ENCODE measurements at regions not wholly inside any gene's neighbourhood (a gene's known extent, or its start where the extent isn't known, plus 50 kb on each side); places are given as distances from the start of the nearest gene placed in this dataset.

- Mint-ChIP-seq H3K4me1 (ENCODE audit: unreplicated experiment) (peaks cover 8% of the 10 kb centered on the region), H3K27ac (ENCODE audit: unreplicated experiment) (no peak overlapping the region), H3K27me3 (ENCODE audit: unreplicated experiment) (no peaks in the 10 kb centered on the region), H3K36me3 (ENCODE audit: low read depth, unreplicated experiment) (peaks cover 3% of the 10 kb centered on the region), H3K9me3 (ENCODE audit: unreplicated experiment) (no peaks in the 10 kb centered on the region), H3K4me3 (ENCODE audit: unreplicated experiment) (no peak overlapping the region)
- no peak for DNase-seq (ENCODE audit: low spot score)
- no peak for TF ChIP-seq CTCF (IDR thresholded peaks at IDR 0.05; ENCODE audit: unreplicated experiment)
These were observed 72.5 kb upstream of the C11orf87 start for GRCh38 chr11:109349276-109350080.

- H3K27me3 Mint-ChIP-seq (ENCODE audit: unreplicated experiment) = no peaks in the 10 kb centered on the region
- no peak for TF ChIP-seq CTCF (IDR thresholded peaks at IDR 0.05; ENCODE audit: unreplicated experiment)
- DNase-seq (ENCODE audit: low spot score) = no peak
- H3K9me3 Mint-ChIP-seq (ENCODE audit: unreplicated experiment) = no peaks in the 10 kb centered on the region
- peaks cover 3% of the 10 kb centered on the region for H3K36me3 Mint-ChIP-seq (ENCODE audit: low read depth, unreplicated experiment)
- peaks cover 6% of the 10 kb centered on the region for H3K4me1 Mint-ChIP-seq (ENCODE audit: unreplicated experiment)
- H3K27ac Mint-ChIP-seq (ENCODE audit: unreplicated experiment) = no peak overlapping the region
- no peak overlapping the region for H3K4me3 Mint-ChIP-seq (ENCODE audit: unreplicated experiment)
These were observed 71.9 kb upstream of the C11orf87 start for GRCh38 chr11:109350091-109350490.

DNA sequence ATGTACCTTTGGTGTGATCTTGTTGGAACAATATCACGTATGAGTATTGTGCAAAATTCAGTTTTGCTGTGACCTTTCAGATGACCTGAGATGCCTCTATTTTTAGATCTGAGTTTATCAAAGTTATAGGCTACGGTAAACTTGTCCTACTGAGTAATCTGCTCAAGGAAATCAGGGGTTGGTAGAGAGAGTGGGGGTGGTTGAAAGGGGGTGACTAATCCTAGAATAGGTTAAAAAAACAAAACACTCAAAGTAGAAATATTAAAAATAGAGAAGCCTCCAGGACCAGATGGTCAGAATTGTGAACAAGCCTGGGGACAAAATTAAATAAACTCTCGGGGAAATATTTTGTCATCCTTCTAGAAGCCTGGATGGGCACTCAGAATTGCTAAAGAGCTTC lies 59.9 kb upstream of the C11orf87 start:
- Mint-ChIP-seq H3K4me3 (ENCODE audit: unreplicated experiment) (no peak overlapping the region), H3K9me3 (ENCODE audit: unreplicated experiment) (no peaks in the 10 kb centered on the region), H3K27ac (ENCODE audit: unreplicated experiment) (no peak overlapping the region), H3K27me3 (ENCODE audit: unreplicated experiment) (peaks cover 3% of the 10 kb centered on the region), H3K4me1 (ENCODE audit: unreplicated experiment) (no peaks in the 10 kb centered on the region), H3K36me3 (ENCODE audit: low read depth, unreplicated experiment) (no peaks in the 10 kb centered on the region)
- no peak for DNase-seq (ENCODE audit: low spot score)
- no peak for TF ChIP-seq CTCF (IDR thresholded peaks at IDR 0.05; ENCODE audit: unreplicated experiment)

GRCh38 chr11:109363682-109364081 lies 58.3 kb upstream of the C11orf87 start:
- Mint-ChIP-seq H3K9me3 (ENCODE audit: unreplicated experiment) (no peaks in the 10 kb centered on the region), H3K4me3 (ENCODE audit: unreplicated experiment) (no peak overlapping the region), H3K27ac (ENCODE audit: unreplicated experiment) (no peak overlapping the region), H3K36me3 (ENCODE audit: low read depth, unreplicated experiment) (no peaks in the 10 kb centered on the region), H3K27me3 (ENCODE audit: unreplicated experiment) (peaks cover 3% of the 10 kb centered on the region), H3K4me1 (ENCODE audit: unreplicated experiment) (no peaks in the 10 kb centered on the region)
- TF ChIP-seq CTCF (IDR thresholded peaks at IDR 0.05; ENCODE audit: unreplicated experiment) = no peak
- no peak for DNase-seq (ENCODE audit: low spot score)

DNA sequence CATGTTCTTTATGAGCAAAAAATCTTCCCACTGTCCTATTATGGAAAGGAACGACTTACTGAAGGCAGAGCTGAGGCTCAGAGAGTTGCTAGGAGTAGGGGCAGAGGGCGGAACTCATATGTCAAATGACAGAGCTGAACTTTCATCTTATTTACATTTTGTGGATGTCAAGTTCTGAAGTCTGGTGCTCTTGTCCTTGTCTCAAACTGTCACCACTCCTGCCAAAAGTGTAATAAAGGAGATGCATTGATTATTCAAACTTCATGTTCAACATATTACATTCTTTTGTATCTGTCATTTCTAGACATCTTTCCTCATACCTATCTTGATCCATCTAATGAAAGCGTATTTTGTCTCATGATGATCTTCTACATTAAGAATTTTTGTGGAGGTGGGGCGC lies 57.1 kb upstream of the C11orf87 start:
- no peaks in the 10 kb centered on the region for H3K9me3 Mint-ChIP-seq (ENCODE audit: unreplicated experiment)
- peaks cover 3% of the 10 kb centered on the region for H3K27me3 Mint-ChIP-seq (ENCODE audit: unreplicated experiment)
- no peak for DNase-seq (ENCODE audit: low spot score)
- TF ChIP-seq CTCF (IDR thresholded peaks at IDR 0.05; ENCODE audit: unreplicated experiment) = no peak
- no peaks in the 10 kb centered on the region for H3K4me1 Mint-ChIP-seq (ENCODE audit: unreplicated experiment)
- H3K4me3 Mint-ChIP-seq (ENCODE audit: unreplicated experiment) = no peak overlapping the region
- H3K36me3 Mint-ChIP-seq (ENCODE audit: low read depth, unreplicated experiment) = no peaks in the 10 kb centered on the region
- H3K27ac Mint-ChIP-seq (ENCODE audit: unreplicated experiment) = no peak overlapping the region
